ENCODE measurements at regions not wholly inside any gene's neighbourhood (a gene's known extent, or its start where the extent isn't known, plus 50 kb on each side); places are given as distances from the start of the nearest gene placed in this dataset.

DNA sequence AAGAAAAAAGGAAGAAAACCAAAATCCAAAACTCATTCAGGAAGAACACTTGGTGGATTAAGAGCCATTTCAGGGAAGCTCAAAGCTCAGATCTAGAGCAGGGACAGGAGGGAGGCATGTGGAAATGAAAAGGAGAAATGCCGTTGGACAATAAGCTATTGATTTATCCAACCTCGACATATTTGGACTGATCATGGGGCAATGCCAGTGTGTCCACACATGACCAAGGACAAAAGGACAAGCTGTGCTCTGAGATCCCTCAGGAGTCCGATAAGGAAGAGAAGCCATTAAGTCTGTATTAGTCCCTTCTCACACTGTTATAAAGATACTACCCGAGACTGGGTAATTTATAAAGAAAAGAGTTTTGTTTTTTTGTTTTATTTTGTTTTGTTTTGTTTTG is 684.0 kb upstream of the CELF2 start:
- TF ChIP-seq, protein P1, sequence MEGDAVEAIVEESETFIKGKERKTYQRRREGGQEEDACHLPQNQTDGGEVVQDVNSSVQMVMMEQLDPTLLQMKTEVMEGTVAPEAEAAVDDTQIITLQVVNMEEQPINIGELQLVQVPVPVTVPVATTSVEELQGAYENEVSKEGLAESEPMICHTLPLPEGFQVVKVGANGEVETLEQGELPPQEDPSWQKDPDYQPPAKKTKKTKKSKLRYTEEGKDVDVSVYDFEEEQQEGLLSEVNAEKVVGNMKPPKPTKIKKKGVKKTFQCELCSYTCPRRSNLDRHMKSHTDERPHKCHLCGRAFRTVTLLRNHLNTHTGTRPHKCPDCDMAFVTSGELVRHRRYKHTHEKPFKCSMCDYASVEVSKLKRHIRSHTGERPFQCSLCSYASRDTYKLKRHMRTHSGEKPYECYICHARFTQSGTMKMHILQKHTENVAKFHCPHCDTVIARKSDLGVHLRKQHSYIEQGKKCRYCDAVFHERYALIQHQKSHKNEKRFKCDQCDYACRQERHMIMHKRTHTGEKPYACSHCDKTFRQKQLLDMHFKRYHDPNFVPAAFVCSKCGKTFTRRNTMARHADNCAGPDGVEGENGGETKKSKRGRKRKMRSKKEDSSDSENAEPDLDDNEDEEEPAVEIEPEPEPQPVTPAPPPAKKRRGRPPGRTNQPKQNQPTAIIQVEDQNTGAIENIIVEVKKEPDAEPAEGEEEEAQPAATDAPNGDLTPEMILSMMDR (IDR thresholded peaks at IDR 0.05; ENCODE audit: low read depth, low read length, missing input control): no peak
- TF ChIP-seq FOXA1 (IDR thresholded peaks at IDR 0.05): no peak
- no peak for TF ChIP-seq TAF1 (conservative IDR thresholded peaks at IDR 0.05)
- TF ChIP-seq, protein P2, sequence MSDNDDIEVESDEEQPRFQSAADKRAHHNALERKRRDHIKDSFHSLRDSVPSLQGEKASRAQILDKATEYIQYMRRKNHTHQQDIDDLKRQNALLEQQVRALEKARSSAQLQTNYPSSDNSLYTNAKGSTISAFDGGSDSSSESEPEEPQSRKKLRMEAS (IDR thresholded peaks at IDR 0.05): no peak
